Neural cell (in vitro differentiated cells): ENCODE measurements at regions not wholly inside any gene's neighbourhood (a gene's known extent, or its start where the extent isn't known, plus 50 kb on each side); places are given as distances from the start of the nearest gene placed in this dataset.

ENCODE experiments used
- H2AFZ ChIP-seq: fragments of 200-600, 300-800 bp; sonication (generic), shearing (Covaris generic); 2 replicates; pipeline ENCODE4 v1.6.0; 2014; ENCODE audit warnings: low read depth, mild to moderate bottlenecking, antibody characterized with exemption, low read length, moderate library complexity
- H3F3A ChIP-seq: fragments of 200-600 bp; shearing (Covaris generic); 2 replicates; pipeline ENCODE4 v1.6.1; 2016; ENCODE audit warnings: mild to moderate bottlenecking, moderate library complexity, mixed read lengths, antibody characterized with exemption, low read length; ENCODE audit not compliant: insufficient read depth, poor library complexity, severe bottlenecking
- H3K27ac ChIP-seq: fragments of 200-600, 300-800 bp; sonication (generic), shearing (Covaris generic); 2 replicates; pipeline ENCODE4 v1.5.1; 2014; ENCODE audit warnings: mild to moderate bottlenecking, low read length, moderate library complexity
- H3K27me3 ChIP-seq: fragments of 300-800, 200-600 bp; sonication (generic), shearing (Covaris generic); 2 replicates; pipeline ENCODE4 v1.6.0; 2014; ENCODE audit warnings: mild to moderate bottlenecking, low read depth, low read length, moderate library complexity; ENCODE audit not compliant: insufficient read depth
- H3K36me3 ChIP-seq: fragments of 300-800, 200-600 bp; sonication (generic), shearing (Covaris generic); 2 replicates; pipeline ENCODE4 v1.5.1; 2014; ENCODE audit warnings: mild to moderate bottlenecking, antibody characterized with exemption, low read length, moderate library complexity; ENCODE audit not compliant: insufficient read depth
- H3K4me2 ChIP-seq: fragments of 300-800, 200-600 bp; sonication (generic), shearing (Covaris generic); 2 replicates; pipeline ENCODE4 v1.6.0; 2014; ENCODE audit warnings: mild to moderate bottlenecking, low read length
- H3K4me3 ChIP-seq: fragments of 300-800, 200-600 bp; sonication (generic), shearing (Covaris generic); 2 replicates; pipeline ENCODE4 v1.5.1; 2014; ENCODE audit warnings: mild to moderate bottlenecking, low read length, moderate library complexity
- H3K79me2 ChIP-seq: fragments of 200-600 bp; shearing (Covaris generic); replicated peaks from 2 replicates; pipeline ENCODE4 v1.6.0; 2014; ENCODE audit warnings: mild to moderate bottlenecking, low read length, moderate library complexity; ENCODE audit not compliant: insufficient read depth
- H3K9ac ChIP-seq: fragments of 300-800, 200-600 bp; sonication (generic), shearing (Covaris generic); 2 replicates; pipeline ENCODE4 v1.6.1; 2016; ENCODE audit warnings: mild to moderate bottlenecking, low read length, mixed read lengths
- H3K9me2 ChIP-seq: fragments of 200-600 bp; shearing (Covaris generic); 2 replicates; pipeline ENCODE4 v1.6.1; 2016; ENCODE audit warnings: mild to moderate bottlenecking, low read length, mixed read lengths; ENCODE audit not compliant: insufficient read depth
- H3K9me3 ChIP-seq: fragments of 200-600, 300-800 bp; sonication (generic), shearing (Covaris generic); 2 replicates; pipeline ENCODE4 v1.6.1; 2016; ENCODE audit warnings: mild to moderate bottlenecking, mixed run types, low read length, moderate library complexity, mixed read lengths
- H4K20me1 ChIP-seq: fragments of 200-600 bp; shearing (Covaris generic); 2 replicates; pipeline ENCODE4 v1.6.1; 2016; ENCODE audit warnings: mild to moderate bottlenecking, mixed run types; ENCODE audit not compliant: insufficient read depth
- CTCF ChIP-seq: fragments of 450-650 bp; IDR thresholded peaks from 2 replicates; pipeline ENCODE4 v1.5.1; 2014; ENCODE audit warnings: antibody characterized with exemption, mild to moderate bottlenecking, moderate library complexity; ENCODE audit not compliant: poor library complexity, severe bottlenecking
- EP300 ChIP-seq: fragments of 450-650 bp; conservative IDR thresholded peaks from 2 replicates; pipeline ENCODE4 v1.6.1; 2014; ENCODE audit warnings: antibody characterized with exemption, mild to moderate bottlenecking, moderate library complexity; ENCODE audit not compliant: poor library complexity, severe bottlenecking
- EZH2 ChIP-seq: fragments of 200-600, 300-800 bp; shearing (Covaris generic), sonication (generic); IDR thresholded peaks from 2 replicates; pipeline ENCODE4 v1.6.1; 2014; ENCODE audit warnings: antibody characterized with exemption, low read length, borderline replicate concordance, mild to moderate bottlenecking; ENCODE audit not compliant: insufficient read depth, poor library complexity, severe bottlenecking
- POLR2AphosphoS5 ChIP-seq: IDR thresholded peaks from 2 replicates; pipeline ENCODE4 v1.6.1; 2012
- RAD21 ChIP-seq: fragments of 450-650 bp; conservative IDR thresholded peaks from 2 replicates; pipeline ENCODE4 v1.6.1; 2014; ENCODE audit warnings: antibody characterized with exemption, mild to moderate bottlenecking, moderate library complexity
- REST ChIP-seq: IDR thresholded peaks from 2 replicates; pipeline ENCODE4 v1.6.1; 2012; ENCODE audit warnings: borderline replicate concordance
- SMC3 ChIP-seq: fragments of 450-650 bp; conservative IDR thresholded peaks from 2 replicates; pipeline ENCODE4 v1.6.1; 2014; ENCODE audit warnings: antibody characterized with exemption, mild to moderate bottlenecking, moderate library complexity; ENCODE audit not compliant: poor library complexity
- TAF1 ChIP-seq: IDR thresholded peaks from 2 replicates; pipeline ENCODE4 v1.6.1; 2012; ENCODE audit warnings: low read depth

- H3K27me3 ChIP-seq = no peaks in the 10 kb centered on the region
- no peak overlapping the region for H3K27ac ChIP-seq
- H3F3A ChIP-seq = no peaks in the 10 kb centered on the region
- H3K4me3 ChIP-seq = no peak overlapping the region
- TF ChIP-seq POLR2AphosphoS5 = no peak
- TF ChIP-seq REST = no peak
- H3K9me2 ChIP-seq = no peaks in the 10 kb centered on the region
- no peak overlapping the region for H3K4me2 ChIP-seq
- H3K9ac ChIP-seq = no peak overlapping the region
- H3K36me3 ChIP-seq = no peaks in the 10 kb centered on the region
- no peaks in the 10 kb centered on the region for H4K20me1 ChIP-seq
- H3K9me3 ChIP-seq = no peaks in the 10 kb centered on the region
- H3K79me2 ChIP-seq = no peaks in the 10 kb centered on the region
- no peak overlapping the region for H2AFZ ChIP-seq
Observed at GRCh38 chr3:86481031-86481430, 509.9 kb downstream of the VGLL3 start.

GRCh38 chr3:86464180-86464579, 526.8 kb downstream of the VGLL3 start:
- Histone ChIP-seq H3K79me2 (no peaks in the 10 kb centered on the region), H3K36me3 (no peaks in the 10 kb centered on the region), H3K9me2 (no peaks in the 10 kb centered on the region), H2AFZ (no peak overlapping the region), H3F3A (no peaks in the 10 kb centered on the region), H3K4me2 (no peak overlapping the region), H3K9ac (no peak overlapping the region), H3K27ac (no peak overlapping the region), H4K20me1 (no peaks in the 10 kb centered on the region), H3K27me3 (no peaks in the 10 kb centered on the region), H3K9me3 (no peaks in the 10 kb centered on the region), H3K4me3 (no peak overlapping the region)
- TF ChIP-seq TAF1 = no peak
- no peak for TF ChIP-seq EP300
- no peak for TF ChIP-seq CTCF
- no peak for TF ChIP-seq POLR2AphosphoS5
- no peak for TF ChIP-seq SMC3
- TF ChIP-seq EZH2 = no peak
- TF ChIP-seq RAD21 = no peak
- no peak for TF ChIP-seq REST
